ENCODE measurements at regions not wholly inside any gene's neighbourhood (a gene's known extent, or its start where the extent isn't known, plus 50 kb on each side); places are given as distances from the start of the nearest gene placed in this dataset.

GRCh38 chr1:193580419-193580818 is 394.0 kb upstream of the B3GALT2 start:
- H3K4me3 ChIP-seq (ENCODE audit: control insufficient read depth, low read depth, low read length) = no peak overlapping the region
- no peak for TF ChIP-seq CTCF (conservative IDR thresholded peaks at IDR 0.05; ENCODE audit: control insufficient read depth, insufficient read depth, low read depth, low read length)
- no peak for DNase-seq (ENCODE audit: low read depth)

- H3K4me3 ChIP-seq (ENCODE audit: control insufficient read depth, low read depth, low read length) = no peak overlapping the region
- no peak for DNase-seq (ENCODE audit: low read depth)
- TF ChIP-seq CTCF (conservative IDR thresholded peaks at IDR 0.05; ENCODE audit: control insufficient read depth, insufficient read depth, low read depth, low read length) = no peak
Measured at GRCh38 chr1:193579323-193579722, 392.9 kb upstream of the B3GALT2 start.

DNA sequence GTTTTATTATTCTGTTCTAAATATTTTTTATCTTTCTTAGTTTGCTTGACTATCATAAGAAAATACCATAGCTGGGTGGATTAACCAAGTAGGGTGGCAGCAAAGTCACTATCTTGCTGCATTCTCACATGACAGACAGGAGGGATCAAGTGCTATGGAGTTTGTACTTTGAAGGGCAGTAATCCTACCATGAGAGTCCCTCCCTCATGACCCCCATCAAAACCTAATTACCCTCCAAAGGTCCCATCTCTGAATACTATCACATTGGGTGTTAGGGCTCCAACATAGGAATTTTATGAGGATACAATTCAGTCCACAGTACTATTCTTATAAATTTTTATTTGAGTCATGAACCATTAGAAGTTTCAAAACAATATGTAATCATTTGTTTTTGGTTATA is 388.5 kb upstream of the B3GALT2 start:
- no peak overlapping the region for H3K4me3 ChIP-seq (ENCODE audit: control insufficient read depth, low read depth, low read length)
- TF ChIP-seq CTCF (conservative IDR thresholded peaks at IDR 0.05; ENCODE audit: control insufficient read depth, insufficient read depth, low read depth, low read length) = no peak
- no peak for DNase-seq (ENCODE audit: low read depth)

- no peak for TF ChIP-seq CTCF (conservative IDR thresholded peaks at IDR 0.05; ENCODE audit: control insufficient read depth, insufficient read depth, low read depth, low read length)
- no peak overlapping the region for H3K4me3 ChIP-seq (ENCODE audit: control insufficient read depth, low read depth, low read length)
Measured at GRCh38 chr1:193569983-193570269, 383.5 kb upstream of the B3GALT2 start.

GRCh38 chr1:193569096-193569982 is 382.9 kb upstream of the B3GALT2 start:
- DNase-seq (ENCODE audit: low read depth) = peak; percentile 2
- H3K4me3 ChIP-seq (ENCODE audit: control insufficient read depth, low read depth, low read length) = no peak overlapping the region
- no peak for TF ChIP-seq CTCF (conservative IDR thresholded peaks at IDR 0.05; ENCODE audit: control insufficient read depth, insufficient read depth, low read depth, low read length)

More at GRCh38 chr1:193569983-193570269, 383.5 kb upstream of the B3GALT2 start:
- DNase-seq (ENCODE audit: low read depth) = no peak

DNA sequence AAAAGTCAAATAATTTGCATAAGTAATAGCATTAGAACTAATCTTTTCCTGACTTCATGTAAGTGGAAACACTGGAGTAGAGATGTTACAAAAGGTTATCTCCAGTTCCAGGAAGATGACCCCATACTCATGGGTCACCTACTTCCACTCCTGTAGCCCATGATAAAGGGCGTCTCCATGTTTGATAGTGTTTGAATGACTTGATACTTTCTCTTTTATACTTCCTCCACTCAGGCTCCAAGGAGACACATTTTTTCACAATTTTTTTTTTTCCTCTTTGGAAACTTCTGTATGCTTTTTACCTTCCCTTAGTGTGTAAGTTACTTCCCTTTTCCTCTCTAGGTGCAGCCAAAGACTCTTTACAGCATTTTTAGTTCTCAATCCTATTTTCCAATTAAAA is 382.1 kb upstream of the B3GALT2 start:
- DNase-seq (ENCODE audit: low read depth) = no peak
- no peak for TF ChIP-seq CTCF (conservative IDR thresholded peaks at IDR 0.05; ENCODE audit: control insufficient read depth, insufficient read depth, low read depth, low read length)

More for the DNA sequence above, 382.1 kb upstream of the B3GALT2 start:
- no peak overlapping the region for H3K4me3 ChIP-seq (ENCODE audit: control insufficient read depth, low read depth, low read length)
